ENCODE measurements at regions not wholly inside any gene's neighbourhood (a gene's known extent, or its start where the extent isn't known, plus 50 kb on each side); places are given as distances from the start of the nearest gene placed in this dataset.
A peak's percentile ranks its signal among the peaks of the same experiment; 100 is the strongest.

DNA sequence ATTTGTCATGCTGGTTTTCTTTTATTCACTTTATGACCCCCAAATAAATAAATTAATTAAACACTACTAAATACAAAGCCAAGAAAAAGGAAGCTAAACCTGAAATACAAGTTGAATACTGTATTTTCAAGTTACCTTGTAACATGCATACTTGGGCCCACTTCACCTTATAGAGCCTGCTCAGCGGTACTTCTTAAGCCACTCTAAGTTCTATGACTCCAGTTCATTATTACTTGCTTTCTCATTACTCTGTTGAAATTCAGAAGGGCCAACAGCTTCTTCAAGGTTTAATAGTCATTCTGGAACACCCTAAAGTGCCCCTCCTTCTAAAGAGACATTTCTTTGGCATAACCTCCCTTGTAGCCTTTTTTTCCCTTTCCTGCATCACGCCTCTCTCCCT, 844.5 kb downstream of the RPA4 start:
- no peak for DNase-seq (ENCODE audit: low read depth)
- TF ChIP-seq, protein P1, sequence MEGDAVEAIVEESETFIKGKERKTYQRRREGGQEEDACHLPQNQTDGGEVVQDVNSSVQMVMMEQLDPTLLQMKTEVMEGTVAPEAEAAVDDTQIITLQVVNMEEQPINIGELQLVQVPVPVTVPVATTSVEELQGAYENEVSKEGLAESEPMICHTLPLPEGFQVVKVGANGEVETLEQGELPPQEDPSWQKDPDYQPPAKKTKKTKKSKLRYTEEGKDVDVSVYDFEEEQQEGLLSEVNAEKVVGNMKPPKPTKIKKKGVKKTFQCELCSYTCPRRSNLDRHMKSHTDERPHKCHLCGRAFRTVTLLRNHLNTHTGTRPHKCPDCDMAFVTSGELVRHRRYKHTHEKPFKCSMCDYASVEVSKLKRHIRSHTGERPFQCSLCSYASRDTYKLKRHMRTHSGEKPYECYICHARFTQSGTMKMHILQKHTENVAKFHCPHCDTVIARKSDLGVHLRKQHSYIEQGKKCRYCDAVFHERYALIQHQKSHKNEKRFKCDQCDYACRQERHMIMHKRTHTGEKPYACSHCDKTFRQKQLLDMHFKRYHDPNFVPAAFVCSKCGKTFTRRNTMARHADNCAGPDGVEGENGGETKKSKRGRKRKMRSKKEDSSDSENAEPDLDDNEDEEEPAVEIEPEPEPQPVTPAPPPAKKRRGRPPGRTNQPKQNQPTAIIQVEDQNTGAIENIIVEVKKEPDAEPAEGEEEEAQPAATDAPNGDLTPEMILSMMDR (conservative IDR thresholded peaks at IDR 0.05; ENCODE audit: low read depth, low read length) = no peak
- H3K4me3 ChIP-seq (ENCODE audit: low read depth, low read length) = no peak overlapping the region

DNA sequence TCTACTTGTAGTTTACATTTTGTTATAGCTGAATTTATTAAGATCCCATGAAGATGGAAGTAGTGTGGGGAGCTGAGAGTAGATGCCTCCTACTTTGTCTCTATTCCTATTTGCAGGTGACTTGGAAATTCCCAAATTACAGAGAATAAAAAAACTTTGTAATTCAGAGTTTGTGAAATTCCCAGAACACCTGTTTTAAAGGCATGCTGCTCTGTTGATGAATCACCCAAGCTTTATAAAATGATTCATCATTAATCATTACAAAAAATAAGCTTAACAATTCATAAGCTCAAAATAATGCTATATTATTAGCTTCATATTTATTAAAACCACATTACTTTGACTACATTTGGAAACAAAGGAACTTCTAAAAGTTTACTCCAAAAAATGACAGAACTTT, 856.3 kb downstream of the RPA4 start:
- DNase-seq (ENCODE audit: low read depth) = no peak
- TF ChIP-seq, protein P1 (conservative IDR thresholded peaks at IDR 0.05; ENCODE audit: low read depth, low read length) = no peak
- H3K4me3 ChIP-seq (ENCODE audit: low read depth, low read length) = no peak overlapping the region

DNA sequence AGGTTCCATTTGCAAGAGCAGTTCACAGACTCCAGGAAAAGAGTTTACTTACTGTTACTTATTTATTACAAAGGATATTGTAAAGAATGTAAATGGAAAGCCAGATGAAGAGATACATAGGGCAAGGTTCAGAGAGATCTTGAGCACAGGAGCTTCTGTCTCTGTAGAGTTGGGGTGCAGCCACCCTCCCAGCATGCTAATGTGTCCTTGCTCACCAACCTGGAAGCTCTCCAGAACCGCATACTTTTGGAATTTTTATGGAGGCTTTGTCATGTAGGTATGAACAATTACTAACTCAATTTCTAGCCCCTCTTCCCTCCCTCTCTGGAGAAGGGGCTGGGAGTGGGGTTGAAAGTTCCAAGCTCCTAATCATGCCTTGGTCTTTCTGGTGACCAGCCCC, 857.2 kb downstream of the RPA4 start:
- no peak for DNase-seq (ENCODE audit: low read depth)
- TF ChIP-seq, protein P1 (conservative IDR thresholded peaks at IDR 0.05; ENCODE audit: low read depth, low read length) = no peak

DNA sequence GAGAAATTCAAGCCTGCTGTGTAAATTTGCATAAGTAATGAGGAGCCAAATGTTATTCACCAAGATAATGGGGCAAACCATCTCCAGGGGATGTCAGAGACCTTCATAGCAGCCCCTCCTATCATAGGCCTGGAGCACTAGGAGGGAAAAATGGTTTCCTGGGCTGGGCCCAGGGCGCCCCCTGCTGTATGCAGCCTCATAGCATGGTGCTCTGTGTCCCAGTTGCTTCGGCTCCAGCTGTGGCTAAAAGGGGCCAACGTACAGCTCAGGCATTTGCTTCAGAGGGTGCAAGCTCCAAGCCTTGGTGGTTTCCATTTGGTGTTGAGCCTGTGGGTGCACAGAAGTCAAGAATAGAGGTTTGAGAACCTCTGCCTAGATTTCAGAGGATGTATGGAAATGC, 859.3 kb downstream of the RPA4 start:
- TF ChIP-seq, protein P1 (conservative IDR thresholded peaks at IDR 0.05; ENCODE audit: low read depth, low read length) = peak; percentile 25
- no peak overlapping the region for H3K4me3 ChIP-seq (ENCODE audit: low read depth, low read length)
- no peak for DNase-seq (ENCODE audit: low read depth)

More for the DNA sequence above, 857.2 kb downstream of the RPA4 start:
- no peak overlapping the region for H3K4me3 ChIP-seq (ENCODE audit: low read depth, low read length)

DNA sequence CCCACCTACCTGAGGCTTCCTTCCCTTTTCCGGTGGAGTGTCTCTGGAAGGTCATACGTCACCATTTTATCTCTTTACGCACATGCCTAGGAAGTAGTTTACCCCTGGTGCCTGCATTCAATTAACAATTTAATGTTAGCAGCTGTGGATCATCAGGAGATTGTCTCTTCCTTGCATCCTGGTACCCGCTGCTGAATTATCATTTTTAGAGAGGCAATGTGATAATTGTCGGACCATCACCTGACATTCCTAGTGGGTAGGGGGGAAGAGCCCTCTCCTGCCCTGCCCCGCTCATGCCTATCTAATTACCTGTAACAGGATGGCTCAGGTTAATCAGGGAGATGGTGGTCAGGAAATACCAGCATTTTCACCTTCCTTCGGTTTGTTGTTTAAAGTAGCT, 863.6 kb downstream of the RPA4 start:
- no peak for DNase-seq (ENCODE audit: low read depth)
- no peak overlapping the region for H3K4me3 ChIP-seq (ENCODE audit: low read depth, low read length)
- TF ChIP-seq, protein P1 (conservative IDR thresholded peaks at IDR 0.05; ENCODE audit: low read depth, low read length) = no peak

DNA sequence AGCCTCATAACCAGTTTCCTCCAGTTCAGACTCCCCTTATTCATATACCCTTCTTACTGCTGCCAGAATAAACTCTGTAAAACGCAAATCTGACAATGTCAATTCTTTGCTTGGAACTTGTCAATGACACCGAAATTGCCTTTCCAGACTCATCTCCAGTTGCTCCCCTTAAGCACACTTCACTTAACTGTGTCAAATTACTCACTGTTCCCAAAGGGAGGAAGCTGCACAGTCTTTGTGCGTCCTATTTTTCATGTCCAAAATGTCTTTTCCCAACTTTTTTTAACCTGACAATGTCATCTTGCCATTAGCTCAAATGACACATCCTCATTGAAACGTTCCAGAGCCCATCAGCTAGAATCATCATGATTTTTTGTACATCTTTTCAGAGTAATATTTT, 867.3 kb downstream of the RPA4 start:
- DNase-seq (ENCODE audit: low read depth) = no peak

DNA sequence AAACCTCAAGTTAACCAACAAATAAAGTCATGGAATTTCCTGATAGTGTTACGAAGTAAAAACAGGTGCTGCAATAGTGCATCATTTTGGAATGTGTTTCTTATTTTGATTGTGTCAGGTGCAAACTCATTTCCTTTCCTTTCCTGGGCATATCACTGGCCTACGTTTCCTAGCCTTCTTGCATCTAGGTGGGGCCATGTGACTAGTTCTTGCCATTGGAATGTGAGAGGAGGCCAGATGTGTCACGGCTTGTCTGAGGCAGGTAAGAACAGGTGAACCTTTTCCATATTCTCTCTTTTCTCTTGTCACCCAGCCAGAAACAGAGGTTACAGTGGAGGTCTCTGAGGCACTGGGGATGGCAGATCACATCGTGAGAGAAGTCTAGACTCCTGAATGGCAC, 868.0 kb downstream of the RPA4 start:
- DNase-seq (ENCODE audit: low read depth) = no peak
- TF ChIP-seq, protein P1 (conservative IDR thresholded peaks at IDR 0.05; ENCODE audit: low read depth, low read length) = no peak
- H3K4me3 ChIP-seq (ENCODE audit: low read depth, low read length) = no peak overlapping the region

More for the DNA sequence above, 867.3 kb downstream of the RPA4 start:
- TF ChIP-seq, protein P1 (conservative IDR thresholded peaks at IDR 0.05; ENCODE audit: low read depth, low read length) = no peak
- H3K4me3 ChIP-seq (ENCODE audit: low read depth, low read length) = no peak overlapping the region

All from epithelial cell of proximal tubule (primary cell).